ENCODE measurements at regions not wholly inside any gene's neighbourhood (a gene's known extent, or its start where the extent isn't known, plus 50 kb on each side); places are given as distances from the start of the nearest gene placed in this dataset.
"Not testable (repeated sequence)": the region's sequence is repeated elsewhere in the genome, so short reads cannot be mapped to it uniquely, and the experiment has no call there.

DNA sequence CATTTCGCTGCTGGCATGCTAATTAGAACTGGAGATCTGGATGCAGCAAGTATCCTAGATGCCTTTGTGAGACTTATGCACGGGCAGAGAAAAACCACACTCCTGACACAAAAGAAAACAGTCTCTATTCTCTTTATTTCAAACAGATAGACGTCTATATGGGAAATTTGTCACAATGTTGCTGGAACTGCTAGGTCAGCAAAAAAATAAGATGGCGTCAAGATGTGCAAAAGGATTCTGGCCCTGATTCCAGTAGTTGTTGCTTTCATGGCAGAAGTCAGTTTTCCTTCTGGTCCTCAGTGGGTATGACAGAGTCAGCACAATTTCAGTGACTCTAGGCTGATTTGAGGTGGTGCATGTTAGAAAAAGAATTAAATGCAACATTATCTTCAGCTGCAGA is 1068.0 kb downstream of the SLITRK5 start:
- no peak for DNase-seq

DNA sequence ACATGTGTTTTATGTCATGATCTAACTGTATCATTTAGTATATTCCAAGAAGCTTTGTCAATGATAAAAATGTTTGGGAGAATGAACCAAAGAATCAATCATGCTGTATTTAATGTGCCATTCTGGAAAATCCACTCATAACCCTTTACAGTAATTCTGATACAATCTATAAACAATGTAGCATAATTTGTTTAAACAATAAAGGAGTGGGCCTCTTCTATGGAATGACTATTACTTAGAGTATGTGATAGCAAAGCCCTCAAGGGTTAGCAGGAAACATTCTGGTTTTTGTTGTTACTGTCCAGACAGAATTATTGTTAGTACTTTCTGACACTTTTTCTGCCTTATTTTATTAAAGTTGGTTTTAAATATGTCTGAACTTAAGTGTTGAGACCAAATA is 1073.1 kb downstream of the SLITRK5 start:
- DNase-seq: no peak

DNA sequence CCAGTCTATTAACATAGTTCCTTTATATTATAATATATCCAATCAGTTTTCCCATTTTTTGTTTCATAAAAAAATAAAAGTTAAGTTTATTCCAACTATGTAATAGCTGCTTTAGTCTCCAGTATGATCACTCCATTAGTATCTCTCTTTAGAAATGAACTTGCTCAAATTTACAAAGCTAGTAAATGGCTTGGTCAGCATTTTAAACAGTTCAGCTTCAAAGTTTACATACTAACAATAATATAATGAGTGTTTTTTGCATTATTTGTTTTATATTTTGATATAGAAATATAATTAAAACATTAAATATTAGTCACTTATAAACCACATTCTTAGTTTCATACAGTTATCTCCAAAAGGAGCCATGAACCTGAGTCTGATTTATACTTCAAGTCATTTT is 1073.8 kb downstream of the SLITRK5 start:
- no peak for DNase-seq

DNA sequence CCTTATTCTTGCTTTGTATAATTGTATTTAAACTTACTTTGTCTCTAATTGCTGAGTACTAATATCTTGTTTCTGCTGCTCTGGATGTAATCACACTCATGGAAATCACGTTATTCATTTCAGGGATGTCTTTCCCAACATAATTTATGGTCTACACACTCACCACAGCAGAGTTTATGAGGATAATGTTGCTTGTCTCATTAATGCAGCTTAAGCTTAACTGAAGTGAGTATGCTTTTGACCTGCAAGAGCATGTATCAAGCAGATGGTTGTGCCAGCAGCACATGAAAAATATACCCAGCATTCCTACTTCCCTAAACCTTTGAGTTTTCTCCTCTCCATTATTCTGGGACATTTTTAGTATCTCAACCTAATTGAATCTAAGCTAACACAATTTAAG is 1080.9 kb downstream of the SLITRK5 start:
- no peak for DNase-seq

DNA sequence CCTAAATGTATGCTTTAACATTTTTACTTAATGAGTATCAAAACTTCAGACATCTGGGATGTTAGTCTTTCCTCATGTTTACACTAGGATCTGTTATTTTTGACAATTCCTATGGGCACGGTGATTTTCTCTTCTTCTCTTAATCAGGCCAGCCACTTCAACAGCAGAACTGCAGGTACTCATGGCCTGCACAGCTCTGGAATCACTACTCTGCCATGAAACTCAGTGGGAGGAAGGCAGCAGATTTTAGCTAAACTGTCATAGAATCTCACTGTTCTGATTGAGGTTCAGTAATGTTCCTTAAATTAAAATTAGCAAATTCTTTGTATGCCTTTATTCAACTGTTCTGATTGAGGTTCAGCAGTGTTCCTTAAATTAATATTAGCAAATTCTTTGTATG is 1083.0 kb downstream of the SLITRK5 start:
- no peak for DNase-seq

DNA sequence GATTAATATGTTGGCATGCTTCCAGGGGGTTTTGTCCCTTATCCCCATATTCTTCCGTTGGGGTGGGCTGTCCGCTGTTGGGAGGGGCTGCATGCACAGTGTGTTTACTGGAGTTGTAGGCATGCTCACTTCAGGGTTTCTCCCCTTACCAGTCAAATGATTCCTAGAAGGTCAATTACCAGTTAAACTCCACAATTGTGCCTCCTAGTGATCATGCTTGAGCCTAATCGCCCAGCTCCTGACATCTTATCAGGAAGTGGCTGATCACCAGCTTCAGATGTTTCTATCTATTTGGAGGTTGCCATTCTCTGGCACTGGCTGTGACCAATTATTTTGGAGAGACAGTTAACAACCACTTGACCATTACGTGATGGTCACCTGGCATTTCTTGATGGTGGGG is 1090.0 kb downstream of the SLITRK5 start:
- no peak for DNase-seq

DNA sequence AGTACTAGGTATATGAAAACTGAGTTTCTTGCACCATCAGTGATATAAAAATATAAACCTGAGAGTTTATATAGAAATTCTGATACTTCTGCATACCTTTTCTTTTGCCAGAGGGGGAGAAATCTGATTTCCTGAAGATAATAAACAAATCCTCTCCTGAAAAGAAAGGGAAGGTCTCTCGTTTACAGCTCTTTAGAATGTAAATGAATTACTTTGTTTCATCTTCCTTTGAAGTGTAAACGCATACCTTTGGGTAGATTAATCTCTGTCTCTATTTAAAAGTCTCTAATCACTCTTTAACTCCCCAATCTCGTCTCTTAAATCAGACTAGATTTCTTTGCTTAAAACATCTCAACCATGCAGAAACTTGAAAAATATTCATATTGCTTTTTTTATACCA is 1092.9 kb downstream of the SLITRK5 start:
- DNase-seq: no peak

DNA sequence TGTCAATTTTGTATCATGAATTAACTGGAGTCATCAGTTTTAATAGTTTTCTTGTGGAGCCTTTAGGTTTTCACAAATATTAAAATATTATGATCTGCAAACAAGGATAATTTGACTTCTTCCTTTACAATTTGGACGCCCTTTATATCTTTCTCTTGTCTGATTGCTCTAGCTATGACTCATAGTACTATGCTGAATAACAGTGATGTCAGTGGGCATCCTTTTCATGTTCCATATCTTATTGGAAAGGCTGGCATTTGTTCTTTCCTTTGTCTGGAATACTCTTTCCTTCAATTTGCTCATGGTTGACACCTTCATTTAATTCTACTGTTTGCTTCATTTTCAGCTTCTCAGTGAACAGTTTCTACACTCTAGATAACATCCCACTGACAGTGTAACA is 1129.3 kb downstream of the SLITRK5 start:
- DNase-seq: no peak

DNA sequence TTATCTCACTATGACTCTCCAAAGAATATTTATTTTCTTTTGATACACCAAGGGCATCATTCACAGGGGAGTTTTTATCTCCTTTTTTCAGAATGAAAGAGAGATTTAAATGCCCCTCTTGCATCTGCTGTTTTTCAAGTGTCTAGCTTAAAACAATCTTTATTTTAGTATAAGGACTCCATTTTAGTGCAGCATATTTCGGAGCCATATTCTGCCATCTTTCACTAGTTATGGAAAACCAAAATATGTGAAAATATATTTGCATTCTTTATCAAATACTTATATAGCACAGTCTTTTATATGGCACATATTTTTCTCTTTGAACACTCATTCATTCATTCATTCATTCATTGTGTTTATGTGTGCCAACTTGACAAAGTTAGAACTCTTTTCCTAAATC is 1130.2 kb downstream of the SLITRK5 start:
- no peak for DNase-seq

DNA sequence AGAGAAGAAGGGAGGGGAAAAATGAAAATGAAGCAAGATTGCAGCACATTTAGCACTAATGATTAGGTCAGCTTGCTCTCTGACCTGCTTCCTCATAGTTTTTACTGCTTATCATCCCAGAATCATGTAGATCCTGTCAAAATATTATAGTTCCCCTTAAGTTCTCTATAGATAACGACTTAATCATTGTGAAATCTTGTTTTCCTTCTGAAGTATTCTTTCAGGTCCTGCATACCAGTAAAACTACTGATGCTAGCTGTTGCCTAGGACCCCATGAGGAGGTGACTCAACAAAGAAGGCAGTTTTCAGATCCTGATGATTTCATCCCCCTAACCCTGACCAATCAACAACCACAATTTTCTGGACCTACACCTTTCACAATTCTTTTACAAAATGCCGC is 1131.7 kb downstream of the SLITRK5 start:
- no peak for DNase-seq

DNA sequence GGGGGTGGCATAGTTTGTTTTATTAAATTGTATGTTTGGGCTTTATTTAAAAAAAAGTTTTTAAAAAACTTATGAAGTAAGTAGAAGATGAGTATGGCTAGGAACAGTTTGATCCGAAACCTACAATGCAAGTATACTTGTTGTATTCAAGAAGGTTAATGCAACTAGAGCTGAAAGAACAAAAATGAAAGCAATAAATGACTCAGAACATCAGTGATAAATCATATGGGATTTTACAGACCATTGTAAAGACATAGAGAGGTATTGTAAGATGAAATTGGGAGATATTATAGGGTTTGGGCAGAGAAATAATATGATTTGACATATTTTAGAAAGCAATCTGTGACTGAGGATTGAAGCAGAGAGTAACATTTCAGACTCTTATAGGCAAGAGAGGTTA is 1135.3 kb downstream of the SLITRK5 start:
- no peak for DNase-seq

DNA sequence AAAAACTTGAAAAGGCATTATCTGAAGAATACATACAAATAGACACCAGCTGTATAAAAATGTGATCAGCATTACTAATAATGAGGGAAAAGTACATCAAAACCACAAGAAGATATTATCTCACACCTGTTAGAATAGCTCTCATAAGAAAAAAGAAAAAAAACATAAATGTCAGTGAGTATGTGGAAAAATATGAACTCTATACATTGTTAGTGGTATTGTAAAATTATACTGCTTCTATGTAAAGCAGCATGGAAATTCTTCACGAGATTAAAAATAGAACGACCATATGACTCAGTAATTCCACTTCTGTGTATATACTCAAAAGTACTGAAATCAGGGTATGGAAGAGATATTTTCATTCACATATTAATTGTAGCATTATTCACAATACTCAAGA is 1146.4 kb downstream of the SLITRK5 start:
- DNase-seq: no peak

DNA sequence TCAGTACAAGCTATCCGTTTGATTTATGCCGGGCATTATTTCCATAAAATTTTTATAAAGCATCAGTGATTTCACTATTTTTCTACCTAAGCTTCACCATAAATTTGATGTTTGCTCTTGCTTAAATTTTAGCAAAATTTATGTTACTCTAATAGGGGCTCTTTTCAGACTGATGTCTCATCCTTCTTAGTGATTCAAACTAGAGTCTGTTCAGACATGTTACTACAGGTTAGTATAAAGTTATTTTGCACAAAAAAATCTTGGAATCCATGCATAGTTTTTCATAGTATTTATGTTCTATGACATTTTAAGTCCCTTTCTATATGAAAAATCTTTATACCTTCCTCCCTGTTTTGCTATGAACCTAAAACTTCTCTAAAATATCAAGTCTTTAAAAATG is 1151.9 kb downstream of the SLITRK5 start:
- no peak for DNase-seq

DNA sequence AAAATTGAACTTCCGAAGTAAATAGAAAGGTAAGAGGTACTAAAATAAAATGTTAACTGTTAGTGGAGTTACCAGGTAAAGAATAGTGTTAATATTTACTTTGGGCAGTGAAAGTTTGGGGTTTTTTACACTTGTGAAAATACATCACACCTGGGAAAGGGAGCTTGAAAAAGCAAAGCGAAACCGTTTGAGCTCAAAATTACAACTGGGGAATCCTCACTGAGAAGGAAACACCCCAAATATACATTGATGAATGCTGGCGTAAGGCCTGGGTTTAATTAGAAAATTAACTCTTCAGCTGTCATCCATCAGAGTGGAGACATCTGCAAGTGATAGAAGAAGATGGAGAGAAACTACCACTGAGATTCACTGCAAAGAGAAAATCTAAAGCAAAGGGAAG is 1153.0 kb downstream of the SLITRK5 start:
- DNase-seq: no peak

DNA sequence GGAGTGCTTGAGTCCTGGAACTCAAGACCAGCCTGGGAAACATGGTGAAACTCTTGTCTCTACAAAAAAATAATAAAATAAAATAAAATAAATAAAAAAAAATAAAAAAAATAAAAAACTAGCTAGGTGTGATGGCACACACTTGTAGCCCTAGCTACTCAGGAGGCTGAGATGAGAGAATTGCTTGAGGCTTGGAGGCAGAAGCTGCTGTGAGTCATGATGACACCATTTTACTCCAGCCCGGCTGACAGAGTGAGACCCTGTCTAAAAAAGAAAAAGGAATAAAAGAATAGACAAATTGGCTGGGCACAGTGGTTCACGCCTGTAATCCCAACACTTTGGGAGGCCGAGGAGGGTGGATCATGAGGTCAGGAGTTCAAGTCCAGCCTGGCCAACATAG is 1168.9 kb downstream of the SLITRK5 start:
- no peak for DNase-seq

DNA sequence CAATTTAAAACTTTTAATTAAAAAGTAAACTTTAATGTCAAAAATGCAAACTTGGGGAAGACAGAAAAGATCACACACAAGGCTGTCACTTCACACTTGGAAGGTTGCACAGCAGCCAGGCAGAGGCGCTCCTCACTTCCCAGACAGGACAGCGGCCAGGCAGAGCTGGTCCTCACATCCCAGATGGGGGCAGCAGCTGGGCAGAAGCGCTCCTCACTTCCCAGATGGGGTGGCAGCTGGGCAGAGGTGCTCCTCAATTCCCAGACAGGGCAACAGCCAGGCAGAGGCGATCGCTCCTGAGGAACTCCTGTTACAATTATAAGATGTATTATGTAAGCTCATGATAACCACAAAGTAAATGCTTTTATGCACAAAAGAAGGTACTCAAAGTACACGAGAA is 1181.1 kb downstream of the SLITRK5 start:
- not testable (repeated sequence) for DNase-seq

DNA sequence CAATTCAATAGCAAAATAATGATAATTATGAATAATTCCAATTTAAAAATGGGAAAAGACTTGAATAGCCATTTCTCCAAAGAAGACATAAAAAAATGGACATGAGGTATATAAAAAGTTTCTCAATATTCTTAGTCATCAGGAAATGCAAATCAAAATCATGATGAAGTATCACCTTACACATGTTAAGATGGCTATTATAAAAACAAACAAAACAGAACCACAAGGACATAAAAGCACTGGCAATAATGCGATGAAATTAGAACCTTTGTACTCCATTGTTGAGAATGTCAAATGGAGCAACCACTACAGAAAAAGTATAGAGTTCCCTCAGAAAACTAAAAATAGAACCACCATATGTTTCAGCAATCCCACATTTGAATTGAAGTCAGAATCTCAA is 1186.1 kb downstream of the SLITRK5 start:
- no peak for DNase-seq

DNA sequence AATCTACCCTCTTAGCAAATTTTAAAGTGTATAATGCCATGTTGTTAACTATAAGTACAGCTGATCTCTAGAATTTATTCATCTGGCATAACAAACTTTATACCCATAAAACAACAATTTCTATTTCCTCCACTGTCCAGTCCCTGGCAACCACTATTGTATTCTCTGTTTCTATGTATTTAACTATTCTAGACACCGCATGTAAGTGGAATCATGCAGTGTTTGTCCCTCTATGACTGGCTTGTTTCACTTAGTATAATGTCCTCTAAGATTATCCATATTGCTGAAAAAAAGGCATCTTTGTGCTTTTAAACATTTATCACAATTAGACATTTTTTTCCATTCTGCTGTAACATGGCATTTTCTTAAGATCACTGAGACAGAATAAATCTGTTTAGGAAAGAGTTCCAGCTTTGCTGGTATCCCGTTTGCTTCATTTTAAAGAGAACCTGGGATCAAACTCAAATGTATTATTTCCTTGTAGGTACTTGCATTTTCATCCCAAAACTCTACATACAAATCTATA is 1191.0 kb downstream of the SLITRK5 start:
- no peak for DNase-seq

DNA sequence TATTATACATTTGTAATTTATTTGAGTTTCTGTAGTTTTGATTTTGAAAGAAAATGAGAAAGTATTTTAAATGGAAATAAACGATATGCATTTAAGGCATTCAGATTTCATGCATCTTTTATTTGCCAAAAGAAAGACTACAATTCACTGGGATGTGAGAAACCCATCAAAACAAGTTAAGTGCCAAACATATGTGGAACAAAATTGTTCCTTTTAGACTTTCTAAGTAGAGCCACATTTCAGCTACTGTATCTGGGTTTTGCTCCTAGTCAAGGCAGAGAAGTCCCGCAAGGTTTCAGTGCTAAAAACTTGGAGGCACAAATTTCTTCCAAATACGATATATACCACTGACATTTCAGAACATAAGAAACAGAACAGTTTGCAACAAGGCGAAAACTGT is 1191.9 kb downstream of the SLITRK5 start:
- no peak for DNase-seq

DNA sequence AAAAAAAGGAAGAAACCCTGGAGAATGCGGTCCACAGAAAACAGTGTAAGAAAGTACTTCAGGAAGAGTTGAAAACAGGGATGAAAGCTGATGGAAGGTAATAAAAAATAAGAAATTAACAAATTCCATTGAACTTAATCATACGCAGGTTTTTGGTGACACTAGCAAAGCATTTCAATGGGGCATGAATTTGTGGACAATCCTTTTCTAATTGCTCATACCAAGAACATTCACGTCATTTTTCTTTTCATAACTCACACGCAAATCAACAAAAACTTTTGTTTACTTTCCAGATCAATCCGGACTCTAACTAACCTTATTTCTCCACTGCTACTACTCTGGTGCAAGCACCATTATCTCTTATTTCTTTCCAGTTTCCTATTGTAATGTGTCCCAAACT is 1195.0 kb downstream of the SLITRK5 start:
- DNase-seq: no peak

DNA sequence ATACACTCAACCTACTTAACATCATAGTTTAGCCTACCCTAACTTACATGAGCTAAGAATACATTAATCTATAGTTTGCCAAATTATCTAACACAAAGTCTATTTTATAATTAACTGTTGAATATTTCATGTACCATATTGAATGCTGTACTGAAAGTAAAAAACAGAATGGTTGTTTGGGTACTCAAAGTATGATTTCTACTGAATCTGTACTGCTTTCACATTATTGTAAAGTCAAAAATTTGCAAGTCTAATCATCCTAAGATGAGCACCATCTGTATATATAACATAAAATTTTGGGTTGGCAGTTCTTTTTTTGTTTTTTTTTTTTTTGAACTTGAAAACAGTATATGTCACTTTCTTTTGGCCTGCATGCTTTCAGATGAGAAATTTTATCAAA is 1212.6 kb downstream of the SLITRK5 start:
- DNase-seq: no peak

DNA sequence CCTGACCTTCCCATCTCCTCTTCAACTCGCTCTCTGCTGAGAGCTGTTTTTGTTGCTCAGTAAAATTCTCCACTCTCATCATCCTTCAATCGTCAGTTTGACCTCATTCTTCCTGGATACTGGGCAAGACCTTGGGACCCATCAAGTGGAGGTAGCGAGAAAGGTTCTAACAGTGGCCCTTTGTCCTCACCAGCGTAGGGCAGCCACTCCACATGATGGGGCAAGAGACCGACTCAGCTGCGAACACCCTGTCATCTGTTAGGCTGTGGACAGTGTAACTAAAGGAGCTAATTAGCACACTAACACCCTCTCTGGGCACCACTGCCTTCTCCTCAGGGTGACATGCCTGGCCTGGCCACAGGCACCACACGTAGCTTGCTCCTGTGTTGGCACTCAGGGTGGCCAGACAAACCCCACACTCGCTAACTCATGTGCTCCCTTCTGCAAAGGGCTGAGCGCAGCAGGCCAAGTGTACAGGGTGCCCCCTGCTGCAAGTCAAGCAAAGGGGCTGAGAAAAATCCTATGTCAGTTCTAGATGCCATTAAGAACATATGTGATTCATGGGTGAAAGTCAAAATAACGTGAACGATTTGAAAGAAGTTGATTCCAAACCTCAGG is 1216.0 kb downstream of the SLITRK5 start:
- DNase-seq: no peak

DNA sequence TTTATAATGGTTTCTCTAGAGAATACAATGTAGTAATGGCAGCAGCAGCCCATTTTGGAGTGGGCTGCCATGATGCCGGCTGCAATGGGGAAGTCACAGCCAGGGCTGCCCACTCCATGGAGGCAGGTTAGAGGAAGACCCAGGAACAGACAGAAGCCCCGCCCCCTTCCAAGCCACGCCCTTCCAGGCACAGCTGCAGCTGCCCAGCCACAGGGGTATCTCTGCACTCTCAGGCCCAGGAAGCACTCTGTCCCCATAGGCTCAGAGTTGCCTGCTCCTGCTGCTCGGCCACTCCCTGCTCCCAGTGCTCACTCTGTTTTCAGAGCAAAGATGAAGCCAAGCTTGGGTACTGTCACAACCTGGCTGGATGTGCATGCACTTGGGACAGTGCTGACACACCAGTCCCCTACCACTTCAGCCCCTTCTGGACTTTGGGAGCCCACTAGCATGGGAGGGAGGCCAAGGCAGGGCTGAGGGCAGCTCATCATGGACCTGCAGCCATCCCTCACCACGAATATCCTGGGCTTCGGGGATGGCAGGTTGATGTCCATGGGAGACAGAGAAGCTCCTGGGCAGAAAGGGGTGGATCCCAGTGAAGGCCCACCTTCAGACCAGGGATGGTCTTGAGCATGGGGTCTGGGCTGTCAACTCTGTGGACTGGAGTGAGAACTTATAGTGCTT is 1224.2 kb downstream of the SLITRK5 start:
- no peak for DNase-seq

DNA sequence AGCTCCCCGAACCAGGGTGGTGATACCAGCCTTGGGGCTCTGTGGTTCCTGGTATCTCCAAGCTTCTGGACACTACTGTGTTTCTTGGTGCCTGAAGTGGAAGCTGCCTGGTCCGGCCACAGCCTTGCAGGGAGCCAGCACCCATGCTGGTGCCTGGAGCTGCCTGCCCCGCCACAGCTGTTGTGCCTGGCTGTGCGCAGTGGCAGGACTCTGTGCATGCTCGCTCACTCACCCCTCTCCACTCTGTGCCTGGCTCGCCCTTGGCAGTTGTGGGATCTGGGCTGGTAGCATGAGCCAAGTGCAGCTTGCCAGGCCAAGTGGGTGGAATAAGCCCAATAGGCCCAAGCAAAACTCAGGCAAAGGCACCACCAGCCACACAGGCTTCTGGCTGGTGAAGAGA is 1225.3 kb downstream of the SLITRK5 start:
- DNase-seq: no peak

DNA sequence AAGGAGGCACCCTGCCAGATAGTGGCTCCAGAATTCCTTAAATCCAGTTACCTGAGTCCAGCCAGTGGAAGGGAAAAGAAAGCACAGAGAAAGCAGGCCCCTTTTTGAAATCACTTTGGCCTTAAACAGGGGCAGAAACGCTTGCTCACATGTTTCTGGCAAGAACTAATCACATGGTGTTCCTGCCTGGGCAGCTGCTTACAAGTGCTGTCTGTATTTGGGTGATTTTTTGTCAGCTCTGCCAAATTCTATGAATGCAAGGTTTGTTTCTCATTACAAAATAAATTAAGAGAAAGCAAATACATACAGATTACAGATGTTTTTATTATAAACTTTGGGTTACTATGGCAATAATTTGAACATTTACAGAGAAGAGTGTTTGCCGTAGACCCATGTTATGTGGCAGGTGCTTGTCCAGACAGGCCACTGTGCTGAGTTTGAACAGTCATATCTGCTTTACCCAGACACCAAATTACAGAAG is 1237.8 kb downstream of the SLITRK5 start:
- no peak for DNase-seq

All from GF-D8 (cell line).